H1 (cell line): ENCODE measurements at regions not wholly inside any gene's neighbourhood (a gene's known extent, or its start where the extent isn't known, plus 50 kb on each side); places are given as distances from the start of the nearest gene placed in this dataset.

ENCODE experiments used
- CTCF ChIA-PET: fragments of 300-600 bp; sonication (Branson Sonifier 250); formaldehyde crosslinking; loops from one replicate; lab custom pipeline; 2021; ENCODE audit not compliant: partially characterized antibody; lab: Charles Lee
- POLR2A ChIA-PET: fragments of 300-600 bp; sonication (Branson Sonifier 250); formaldehyde crosslinking; loops from one replicate; lab custom pipeline; 2021; ENCODE audit warnings: inconsistent platforms; ENCODE audit not compliant: partially characterized antibody; lab: Charles Lee
- DNase-seq, 2 experiments: peaks; one replicate each; pipeline versions ENCODE4 v3.0.0 to v3.0.0-alpha.2; 2010 to 2022; ENCODE audit warnings: low spot score in 2 of 2, low read depth in 1 of 2, mixed read lengths in 1 of 2
- FAIRE-seq: peaks from 2 replicates; lab custom pipeline; 2011; peaks lifted over from hg19 to GRCh38; lab: Jason Lieb, UNC
- H2AFZ ChIP-seq: 2 replicates; pipeline ENCODE4 v1.8.1; 2012; ENCODE audit warnings: low read length, inconsistent platforms
- H2AK5ac ChIP-seq: 2 replicates; pipeline ENCODE4 v1.6.1; 2013; ENCODE audit warnings: low read depth, low read length
- H2BK120ac ChIP-seq: replicated peaks from 2 replicates; pipeline ENCODE3; 2013; ENCODE audit warnings: low read depth, low read length, inconsistent platforms
- H2BK12ac ChIP-seq: 2 replicates; pipeline ENCODE4 v1.6.1; 2013; ENCODE audit warnings: low read depth, low read length
- H2BK15ac ChIP-seq: 2 replicates; pipeline ENCODE4 v1.6.1; 2013; ENCODE audit warnings: low read length
- H2BK20ac ChIP-seq: 2 replicates; pipeline ENCODE4 v1.6.1; 2013; ENCODE audit warnings: low read length
- H2BK5ac ChIP-seq: 2 replicates; pipeline ENCODE4 v1.6.1; 2013; ENCODE audit warnings: low read depth, low read length
- H3K14ac ChIP-seq: 2 replicates; pipeline ENCODE4 v1.6.1; 2013; ENCODE audit warnings: inconsistent platforms; ENCODE audit not compliant: insufficient read length
- H3K18ac ChIP-seq: 2 replicates; pipeline ENCODE4 v1.6.1; 2013; ENCODE audit warnings: low read length; ENCODE audit errors: extremely low read depth
- H3K23ac ChIP-seq: 2 replicates; pipeline ENCODE4 v1.6.1; 2013; ENCODE audit warnings: inconsistent platforms; ENCODE audit not compliant: insufficient read length
- H3K23me2 ChIP-seq: 2 replicates; pipeline ENCODE4 v1.6.1; 2013; ENCODE audit warnings: low read depth, low read length
- H3K27ac ChIP-seq: 2 replicates; pipeline ENCODE4 v1.6.1; 2011; ENCODE audit warnings: low read depth, low read length, inconsistent platforms
- H3K27me3 ChIP-seq, 4 experiments: replicated peaks in 1 of 4; 1 replicate in 1 of 4; 2 replicates in 3 of 4; pipeline versions ENCODE4 v1.6.1 to v1.8.1; 2011 to 2013; ENCODE audit warnings: low read length in 3 of 4, mild to moderate bottlenecking in 3 of 4, inconsistent platforms in 2 of 4, mixed read lengths in 2 of 4, moderate library complexity in 1 of 4; ENCODE audit not compliant: control insufficient read depth in 3 of 4, insufficient read depth in 3 of 4; ENCODE audit errors: extremely low read depth in 1 of 4
- H3K36me3 ChIP-seq, 4 experiments: 2 replicates each; pipeline versions ENCODE4 v1.6.1 to v1.8.1; 2011 to 2013; ENCODE audit warnings: mild to moderate bottlenecking in 4 of 4, low read length in 3 of 4, moderate library complexity in 2 of 4, control low read depth in 1 of 4, inconsistent platforms in 1 of 4; ENCODE audit not compliant: insufficient read depth in 4 of 4, control insufficient read depth in 2 of 4
- H3K4ac ChIP-seq: replicated peaks from 2 replicates; pipeline ENCODE3; 2013; ENCODE audit warnings: low read length, low read depth, mixed read lengths, inconsistent platforms; ENCODE audit not compliant: insufficient read length
- H3K4me1 ChIP-seq, 4 experiments: replicated peaks in 1 of 4; 1 replicate in 1 of 4; 2 replicates in 3 of 4; pipeline versions ENCODE4 v1.6.1 to v1.8.1; 2011 to 2013; ENCODE audit warnings: low read length in 3 of 4, inconsistent platforms in 2 of 4, mixed read lengths in 1 of 4; ENCODE audit not compliant: insufficient read depth in 4 of 4, control insufficient read depth in 3 of 4
- H3K4me2 ChIP-seq, 2 experiments: 2 replicates each; pipeline versions ENCODE4 v1.6.1 to v1.8.1; 2011 to 2013; ENCODE audit warnings: low read depth in 2 of 2, low read length in 2 of 2, control low read depth in 1 of 2, inconsistent platforms in 1 of 2, mild to moderate bottlenecking in 1 of 2; ENCODE audit not compliant: insufficient read depth in 1 of 2
- H3K4me3 ChIP-seq, 4 experiments: fragments of 200-600, 300-600 bp in 1 of 4; sonication (generic), shearing (Covaris generic), sonication (Bioruptor Twin) in 1 of 4; 2 replicates each; pipeline versions ENCODE4 v1.5.1 to v1.8.1; 2011 to 2016; ENCODE audit warnings: low read length in 4 of 4, low read depth in 3 of 4, control low read depth in 2 of 4, inconsistent platforms in 2 of 4, mild to moderate bottlenecking in 2 of 4, mixed read lengths in 1 of 4, moderate library complexity in 1 of 4; ENCODE audit not compliant: insufficient read depth in 2 of 4; ENCODE audit errors: extremely low read depth in 1 of 4
- H3K56ac ChIP-seq: replicated peaks from 2 replicates; pipeline ENCODE3; 2013; ENCODE audit warnings: low read depth, mild to moderate bottlenecking, mixed read lengths, low read length, inconsistent platforms; ENCODE audit not compliant: insufficient read length
- H3K79me1 ChIP-seq: 2 replicates; pipeline ENCODE4 v1.6.1; 2013; ENCODE audit warnings: low read depth, low read length, control low read depth
- H3K79me2 ChIP-seq, 2 experiments: 2 replicates each; pipeline versions ENCODE4 v1.6.1 to v1.8.1; 2012 to 2013; ENCODE audit warnings: low read length in 2 of 2, mild to moderate bottlenecking in 2 of 2, inconsistent platforms in 1 of 2; ENCODE audit not compliant: insufficient read depth in 2 of 2, control insufficient read depth in 1 of 2
- H3K9ac ChIP-seq, 4 experiments: replicated peaks in 1 of 4; 1 replicate in 1 of 4; 2 replicates in 3 of 4; pipeline versions ENCODE4 v1.6.1 to v1.8.1; 2011 to 2013; ENCODE audit warnings: low read depth in 3 of 4, low read length in 3 of 4, control low read depth in 2 of 4, mild to moderate bottlenecking in 2 of 4, moderate library complexity in 2 of 4, inconsistent platforms in 1 of 4; ENCODE audit errors: extremely low read depth in 1 of 4
- H3K9me3 ChIP-seq, 2 experiments: 2 replicates each; pipeline versions ENCODE4 v1.6.1 to v1.8.1; 2012 to 2013; ENCODE audit warnings: mild to moderate bottlenecking in 2 of 2, moderate library complexity in 2 of 2, control low read depth in 1 of 2, inconsistent platforms in 1 of 2, low read depth in 1 of 2, low read length in 1 of 2, mixed read lengths in 1 of 2; ENCODE audit not compliant: insufficient read depth in 2 of 2
- H4K20me1 ChIP-seq, 2 experiments: replicated peaks in 1 of 2; 2 replicates each; pipeline versions ENCODE3 to v1.8.1; 2011 to 2013; ENCODE audit warnings: inconsistent platforms in 2 of 2, low read length in 2 of 2, mild to moderate bottlenecking in 1 of 2; ENCODE audit not compliant: insufficient read depth in 2 of 2, control insufficient read depth in 1 of 2
- H4K5ac ChIP-seq: 2 replicates; pipeline ENCODE4 v1.6.1; 2013; ENCODE audit warnings: low read length, low read depth, mixed read lengths, inconsistent platforms; ENCODE audit not compliant: insufficient read length
- H4K8ac ChIP-seq: 2 replicates; pipeline ENCODE4 v1.8.0; 2013; ENCODE audit warnings: mild to moderate bottlenecking, moderate library complexity, low read length, inconsistent platforms; ENCODE audit not compliant: insufficient read depth; ENCODE audit errors: extremely low read depth
- H4K91ac ChIP-seq: replicated peaks from 2 replicates; pipeline ENCODE3; 2013; ENCODE audit warnings: low read length, mixed read lengths, inconsistent platforms; ENCODE audit not compliant: insufficient read length
- BRCA1 ChIP-seq: IDR thresholded peaks from 2 replicates; pipeline ENCODE4 v1.6.1; 2012; ENCODE audit warnings: low read depth, low read length, improper control_type of control experiment
- CBX8 ChIP-seq: fragments of 300-800, 300-1000 bp; sonication (generic); IDR thresholded peaks from 2 replicates; pipeline ENCODE4 v1.7.1; 2016; ENCODE audit warnings: low read depth, low read length, borderline replicate concordance
- CREB1 ChIP-seq: IDR thresholded peaks from 2 replicates; pipeline ENCODE4 v1.6.1; 2012; ENCODE audit warnings: inconsistent platforms
- EGR1 ChIP-seq: IDR thresholded peaks from 2 replicates; pipeline ENCODE4 v1.6.1; 2011; ENCODE audit warnings: low read depth, low read length, borderline replicate concordance
- NANOG ChIP-seq: IDR thresholded peaks from 2 replicates; pipeline ENCODE4 v1.6.1; 2011; ENCODE audit warnings: low read length, low read depth, mild to moderate bottlenecking, inconsistent platforms; ENCODE audit not compliant: insufficient read depth, poor library complexity, severe bottlenecking
- RBBP5 ChIP-seq: IDR thresholded peaks from 2 replicates; pipeline ENCODE4 v1.7.1; 2012; ENCODE audit warnings: low read depth, mild to moderate bottlenecking, inconsistent platforms, low read length, moderate library complexity, borderline replicate concordance
- SIX5 ChIP-seq: IDR thresholded peaks from 2 replicates; pipeline ENCODE4 v1.6.1; 2011; ENCODE audit warnings: mild to moderate bottlenecking, low read depth, low read length
- SP1 ChIP-seq: IDR thresholded peaks from 2 replicates; pipeline ENCODE4 v1.6.1; 2011; ENCODE audit warnings: low read depth, low read length
- SP4 ChIP-seq: IDR thresholded peaks from 2 replicates; pipeline ENCODE4 v1.6.1; 2012; ENCODE audit warnings: low read length, inconsistent platforms
- TAF1 ChIP-seq: IDR thresholded peaks from 2 replicates; pipeline ENCODE4 v1.6.1; 2011; ENCODE audit warnings: mild to moderate bottlenecking, low read depth, low read length
- TBP ChIP-seq: IDR thresholded peaks from 2 replicates; pipeline ENCODE4 v1.6.1; 2011; ENCODE audit warnings: low read depth, low read length, improper control_type of control experiment
- WGBS, 2 experiments: shearing (Covaris generic) in 1 of 2; methylation state at CpG; one replicate each; pipeline versions ENCODE4 v1.1.6 to v1.1.7; 2013 to 2015; ENCODE audit warnings: low lambda C conversion rate in 2 of 2, mixed read lengths in 2 of 2, inconsistent platforms in 1 of 2, low coverage in 1 of 2, missing lambda C conversion rate in 1 of 2; ENCODE audit not compliant: insufficient replicate concordance in 2 of 2, insufficient coverage in 1 of 2, insufficient read length in 1 of 2; ENCODE audit errors: extremely low coverage in 1 of 2, missing lambda C conversion rate in 1 of 2; 5-methylcytosine and 5-hydroxymethylcytosine counted together

DNA sequence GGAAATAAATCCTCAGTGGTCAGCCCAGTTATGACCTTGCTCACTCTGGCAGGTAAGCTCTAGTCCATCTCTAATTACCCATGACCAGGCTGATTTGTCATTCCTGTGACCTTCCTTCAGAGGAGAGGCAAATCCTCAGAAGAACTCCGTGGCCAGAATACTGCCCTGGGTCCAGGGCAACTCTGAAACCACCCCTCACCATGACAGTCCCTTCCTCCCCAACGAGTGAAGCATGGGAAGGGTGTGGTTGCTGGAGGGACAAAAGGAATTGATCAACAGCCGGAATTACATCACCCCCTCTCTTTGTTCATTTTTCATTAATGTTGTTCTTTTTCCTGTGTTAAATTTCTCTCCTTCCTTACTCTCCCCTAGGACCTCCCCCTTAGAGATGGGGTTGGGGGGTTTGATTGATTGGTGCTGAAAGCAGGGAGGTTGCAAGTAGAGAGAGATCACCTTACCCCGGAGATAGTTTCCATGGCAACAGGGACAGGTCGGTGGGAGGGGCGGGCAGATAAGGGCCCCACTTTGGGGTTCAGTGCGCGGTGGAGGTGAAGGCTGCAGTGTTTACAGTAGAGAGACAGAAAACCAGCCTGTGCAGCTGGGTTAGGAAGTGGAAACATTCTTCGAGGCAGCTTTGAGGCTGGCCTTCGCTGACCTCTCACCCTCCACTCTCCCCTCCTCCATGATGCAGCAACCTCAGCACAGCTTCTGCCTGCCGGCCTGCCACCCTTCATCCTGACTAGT is 647.4 kb downstream of the BCOR start:
- FAIRE-seq: no peak
- peaks cover 2% of the 10 kb centered on the region; the same call in 1 of the 2 replicates for H3K23me2 ChIP-seq
- H3K36me3 ChIP-seq: no peaks in the 10 kb centered on the region
- no peak overlapping the region for H3K9ac ChIP-seq
- no peaks in the 10 kb centered on the region for H3K79me2 ChIP-seq
- no peaks in the 10 kb centered on the region for H3K79me1 ChIP-seq
- no peaks in the 10 kb centered on the region for H3K9me3 ChIP-seq
- POLR2A ChIA-PET: interaction anchor here (0.7 kb wide), 1 partner anchor 9 kb away, joined by 3 read pairs; no protein-coding TSS in a partner anchor
- H3K4me1 ChIP-seq: peaks cover 0 to 5% (median 1%) of the 10 kb centered on the region in 4 experiments; a peak in 1 of 7 replicates
- H3K18ac ChIP-seq: no peak overlapping the region
- H3K4ac ChIP-seq: no peak overlapping the region
- H2AK5ac ChIP-seq: no peak overlapping the region
- no peak overlapping the region for H2BK12ac ChIP-seq
- H2AFZ ChIP-seq: no peak overlapping the region
- no peak overlapping the region for H3K4me3 ChIP-seq
- no peak overlapping the region for H2BK5ac ChIP-seq
- H3K14ac ChIP-seq: no peak overlapping the region
- no peak overlapping the region for H2BK15ac ChIP-seq
- no peak overlapping the region for H3K27ac ChIP-seq
- no peak overlapping the region for H2BK20ac ChIP-seq
- H3K23ac ChIP-seq: no peak overlapping the region
- no peak overlapping the region for H3K4me2 ChIP-seq
- DNase-seq: no peak
- no peak overlapping the region for H2BK120ac ChIP-seq
- CTCF ChIA-PET: interaction anchor here (0.5 to 0.6 kb wide), 2 partner anchors 666 to 1158 kb away, joined by 3 read pairs; no protein-coding TSS in a partner anchor
- H4K20me1 ChIP-seq: no peaks in the 10 kb centered on the region
- H4K5ac ChIP-seq: no peak overlapping the region
- H3K27me3 ChIP-seq: no peaks in the 10 kb centered on the region
- no peak overlapping the region for H4K91ac ChIP-seq
- 75% methylated on average over 6 of the region's 11 CpGs; no CpG with 5 or more reads in 1 of the 2 experiments for WGBS, 2 experiments
- no peak overlapping the region for H4K8ac ChIP-seq
- no peak overlapping the region for H3K56ac ChIP-seq
- no peak for TF ChIP-seq TAF1
- TF ChIP-seq SP4: no peak
- no peak for TF ChIP-seq CREB1
- TF ChIP-seq BRCA1: no peak
- no peak for TF ChIP-seq SIX5
- TF ChIP-seq EGR1: no peak
- TF ChIP-seq SP1: no peak
- no peak for TF ChIP-seq TBP
- no peak for TF ChIP-seq CBX8
- no peak for TF ChIP-seq RBBP5
- no peak for TF ChIP-seq NANOG
